AG09309 (cell line): ENCODE measurements at regions not wholly inside any gene's neighbourhood (a gene's known extent, or its start where the extent isn't known, plus 50 kb on each side); places are given as distances from the start of the nearest gene placed in this dataset.
A peak's percentile ranks its signal among the peaks of the same experiment; 100 is the strongest.

Experiments used
- DNase-seq: peaks from one replicate; pipeline ENCODE4 v3.0.0-alpha.2; 2010; ENCODE audit warnings: low read depth
- H3K4me3 ChIP-seq: 2 replicates; pipeline ENCODE4 v1.5.1; 2011; ENCODE audit warnings: mild to moderate bottlenecking, low read depth, low read length, moderate library complexity; ENCODE audit not compliant: control insufficient read depth
- TF ChIP-seq, protein P1 (sequence below): IDR thresholded peaks from 2 replicates; pipeline ENCODE4 v1.5.1; 2011; ENCODE audit warnings: mild to moderate bottlenecking, low read depth, low read length, inconsistent platforms; ENCODE audit not compliant: insufficient read depth, control insufficient read depth; ENCODE audit errors: missing control alignments

- TF ChIP-seq, protein P1, sequence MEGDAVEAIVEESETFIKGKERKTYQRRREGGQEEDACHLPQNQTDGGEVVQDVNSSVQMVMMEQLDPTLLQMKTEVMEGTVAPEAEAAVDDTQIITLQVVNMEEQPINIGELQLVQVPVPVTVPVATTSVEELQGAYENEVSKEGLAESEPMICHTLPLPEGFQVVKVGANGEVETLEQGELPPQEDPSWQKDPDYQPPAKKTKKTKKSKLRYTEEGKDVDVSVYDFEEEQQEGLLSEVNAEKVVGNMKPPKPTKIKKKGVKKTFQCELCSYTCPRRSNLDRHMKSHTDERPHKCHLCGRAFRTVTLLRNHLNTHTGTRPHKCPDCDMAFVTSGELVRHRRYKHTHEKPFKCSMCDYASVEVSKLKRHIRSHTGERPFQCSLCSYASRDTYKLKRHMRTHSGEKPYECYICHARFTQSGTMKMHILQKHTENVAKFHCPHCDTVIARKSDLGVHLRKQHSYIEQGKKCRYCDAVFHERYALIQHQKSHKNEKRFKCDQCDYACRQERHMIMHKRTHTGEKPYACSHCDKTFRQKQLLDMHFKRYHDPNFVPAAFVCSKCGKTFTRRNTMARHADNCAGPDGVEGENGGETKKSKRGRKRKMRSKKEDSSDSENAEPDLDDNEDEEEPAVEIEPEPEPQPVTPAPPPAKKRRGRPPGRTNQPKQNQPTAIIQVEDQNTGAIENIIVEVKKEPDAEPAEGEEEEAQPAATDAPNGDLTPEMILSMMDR = no peak
- H3K4me3 ChIP-seq = no peak overlapping the region
- no peak for DNase-seq
These were observed 99.8 kb downstream of the ESM1 start for GRCh38 chr5:54885636-54886035.

GRCh38 chr5:54884195-54884536 lies 101.2 kb downstream of the ESM1 start:
- TF ChIP-seq, protein P1 = no peak
- no peak overlapping the region for H3K4me3 ChIP-seq
- no peak for DNase-seq

- peak overlapping the region; percentile 30 for H3K4me3 ChIP-seq
- DNase-seq = no peak
- TF ChIP-seq, protein P1 = no peak
These were observed 101.8 kb downstream of the ESM1 start for GRCh38 chr5:54883374-54884194.

DNA sequence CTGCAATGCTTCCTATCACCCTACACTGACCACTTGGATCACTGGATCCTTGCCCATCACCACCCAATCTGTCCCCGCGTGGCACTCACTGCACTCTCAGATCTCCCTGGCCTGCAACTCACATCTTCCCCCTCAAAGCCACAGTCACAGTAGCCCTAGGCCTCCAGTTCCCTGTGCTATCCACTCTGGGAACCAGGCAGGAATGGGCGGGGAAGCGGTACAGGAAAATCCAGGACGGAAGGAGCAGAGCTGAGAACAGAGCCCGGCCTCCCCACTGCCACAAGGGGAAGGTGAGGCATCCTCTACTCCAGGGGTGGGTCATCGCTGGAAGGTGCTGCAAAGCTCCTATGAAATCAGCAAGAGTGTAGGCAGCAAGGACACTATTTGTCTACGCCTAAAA lies 102.6 kb downstream of the ESM1 start:
- DNase-seq = no peak
- TF ChIP-seq, protein P1 = no peak
- H3K4me3 ChIP-seq = no peak overlapping the region

DNA sequence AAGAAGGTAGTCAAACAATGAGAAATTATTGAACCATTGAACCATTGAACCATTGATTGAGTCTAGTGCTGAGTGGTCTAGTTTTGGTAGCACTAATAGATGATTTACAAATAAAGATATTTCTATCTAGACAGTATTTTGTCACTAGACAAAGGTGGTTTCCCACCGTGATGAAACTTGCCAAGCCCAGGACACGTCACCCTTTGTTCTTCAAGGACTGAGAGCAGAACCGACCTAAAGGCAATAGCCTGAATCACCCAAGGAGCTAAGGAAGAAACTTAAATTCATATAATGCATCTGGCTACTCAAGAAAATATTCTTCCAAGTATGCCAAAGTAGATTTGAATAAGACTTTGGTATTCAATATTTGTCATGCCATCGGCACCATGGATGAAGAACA lies 103.3 kb downstream of the ESM1 start:
- TF ChIP-seq, protein P1 = no peak
- no peak for DNase-seq
- no peak overlapping the region for H3K4me3 ChIP-seq

DNA sequence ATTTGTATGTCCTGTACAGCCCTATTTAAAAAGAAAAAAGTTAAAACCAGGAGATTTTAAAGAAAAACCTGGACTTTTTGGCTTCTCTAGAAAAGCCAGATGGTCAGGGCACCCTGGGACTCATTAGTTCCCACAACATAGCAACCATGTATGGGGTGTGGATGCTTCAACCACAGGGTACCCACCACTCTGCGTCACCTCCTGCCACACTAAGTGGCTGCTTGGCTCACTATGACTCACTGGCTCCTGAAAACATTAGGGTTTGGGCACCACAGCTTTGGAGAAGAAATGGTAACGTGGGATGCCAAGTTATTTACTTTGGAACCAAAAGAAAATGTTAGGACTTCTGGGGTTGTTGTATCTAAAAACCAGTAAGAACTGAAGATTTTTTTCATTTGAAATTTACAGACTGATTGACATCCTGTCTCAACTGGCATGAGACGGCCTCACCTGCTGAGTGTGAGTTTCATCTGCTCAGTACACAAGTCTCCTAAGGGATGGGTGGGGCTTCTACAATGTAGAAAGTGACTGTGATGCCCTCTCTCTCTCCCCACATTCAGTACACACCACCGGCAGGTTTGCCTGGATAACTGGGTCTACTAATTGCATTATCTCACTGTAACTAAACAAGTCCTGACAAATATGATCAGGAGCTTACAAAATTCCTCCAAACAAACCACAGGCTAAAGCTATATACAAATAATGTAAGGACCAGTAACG lies 103.9 kb downstream of the ESM1 start:
- TF ChIP-seq, protein P1 = no peak
- DNase-seq = no peak
- H3K4me3 ChIP-seq = no peak overlapping the region
